H1 (cell line): ENCODE measurements at regions not wholly inside any gene's neighbourhood (a gene's known extent, or its start where the extent isn't known, plus 50 kb on each side); places are given as distances from the start of the nearest gene placed in this dataset.

ENCODE experiments used
- ATF3 ChIP-seq: IDR thresholded peaks from 2 replicates; pipeline ENCODE4 v1.6.1; 2011; ENCODE audit warnings: low read depth, mild to moderate bottlenecking, low read length; ENCODE audit not compliant: insufficient read depth
- BRCA1 ChIP-seq: IDR thresholded peaks from 2 replicates; pipeline ENCODE4 v1.6.1; 2012; ENCODE audit warnings: low read depth, low read length, improper control_type of control experiment
- CTCF ChIP-seq, 3 experiments: IDR thresholded peaks; 1 replicate in 2 of 3; 2 replicates in 1 of 3; pipeline versions ENCODE4 v1.5.1 to v1.6.1; 2011; ENCODE audit warnings: low read length in 3 of 3, mild to moderate bottlenecking in 3 of 3, inconsistent platforms in 2 of 3, low read depth in 1 of 3, moderate library complexity in 1 of 3; ENCODE audit not compliant: insufficient read depth in 1 of 3; ENCODE audit errors: control extremely low read depth in 1 of 3
- EZH2 ChIP-seq: fragments of 200-600 bp; sonication (generic); IDR thresholded peaks from 2 replicates; pipeline ENCODE4 v1.7.1; 2012; ENCODE audit warnings: low read depth, mild to moderate bottlenecking, moderate library complexity, low read length, inconsistent platforms; ENCODE audit not compliant: severe bottlenecking
- JUND ChIP-seq: IDR thresholded peaks from 2 replicates; pipeline ENCODE4 v1.6.1; 2011; ENCODE audit warnings: mild to moderate bottlenecking, improper control_type of control experiment, low read length
- NANOG ChIP-seq: IDR thresholded peaks from 2 replicates; pipeline ENCODE4 v1.6.1; 2011; ENCODE audit warnings: low read length, low read depth, mild to moderate bottlenecking, inconsistent platforms; ENCODE audit not compliant: insufficient read depth, poor library complexity, severe bottlenecking
- POLR2A ChIP-seq, 2 experiments: IDR thresholded peaks; 1 replicate in 1 of 2; 2 replicates in 1 of 2; pipeline ENCODE4 v1.6.1; 2011; ENCODE audit warnings: low read depth in 2 of 2, low read length in 2 of 2, mild to moderate bottlenecking in 2 of 2; ENCODE audit errors: control extremely low read depth in 1 of 2
- POLR2AphosphoS5 ChIP-seq: IDR thresholded peaks from 2 replicates; pipeline ENCODE4 v1.6.1; 2011; ENCODE audit warnings: low read depth, low read length
- RAD21 ChIP-seq, 2 experiments: IDR thresholded peaks in 1 of 2; conservative IDR thresholded peaks in 1 of 2; 2 replicates each; pipeline ENCODE4 v1.6.1; 2011; ENCODE audit warnings: low read depth in 2 of 2, low read length in 2 of 2, improper control_type of control experiment in 1 of 2, inconsistent platforms in 1 of 2, mild to moderate bottlenecking in 1 of 2, moderate library complexity in 1 of 2
- SAP30 ChIP-seq: fragments of 300-600 bp; sonication (generic); IDR thresholded peaks from 2 replicates; pipeline ENCODE4 v1.7.1; 2012; ENCODE audit warnings: low read length, moderate library complexity, mild to moderate bottlenecking, inconsistent platforms; ENCODE audit not compliant: insufficient read depth, insufficient replicate concordance
- TAF1 ChIP-seq: IDR thresholded peaks from 2 replicates; pipeline ENCODE4 v1.6.1; 2011; ENCODE audit warnings: mild to moderate bottlenecking, low read depth, low read length
- USF2 ChIP-seq: IDR thresholded peaks from 2 replicates; pipeline ENCODE4 v1.6.1; 2011; ENCODE audit warnings: low read length, improper control_type of control experiment
- ZNF274 ChIP-seq: IDR thresholded peaks from 2 replicates; pipeline ENCODE4 v1.7.0; 2012; ENCODE audit warnings: low read length, borderline replicate concordance; ENCODE audit errors: extremely low read depth

GRCh38 chr14:40222996-40223395 lies 790.8 kb upstream of the FBXO33 start:
- TF ChIP-seq TAF1 (no peak), POLR2AphosphoS5 (no peak), ZNF274 (no peak), USF2 (no peak), EZH2 (no peak), CTCF (IDR thresholded peaks at IDR 0.05; ENCODE audit: control extremely low read depth in 1 of 3, insufficient read depth in 1 of 3, low read depth in 1 of 3, low read length in 3 of 3) (no peak), SAP30 (no peak), JUND (no peak), RAD21 (IDR thresholded peaks at IDR 0.05 in 1 of 2, conservative IDR thresholded peaks at IDR 0.05 in 1 of 2; ENCODE audit: low read depth in 2 of 2, low read length in 2 of 2) (no peak), ATF3 (no peak), NANOG (no peak), BRCA1 (no peak), POLR2A (IDR thresholded peaks at IDR 0.05; ENCODE audit: control extremely low read depth in 1 of 2, low read depth in 2 of 2, low read length in 2 of 2) (no peak)
